ENCODE measurements at regions not wholly inside any gene's neighbourhood (a gene's known extent, or its start where the extent isn't known, plus 50 kb on each side); places are given as distances from the start of the nearest gene placed in this dataset.

GRCh38 chr12:78739653-78740052 is 124.9 kb upstream of the SYT1 start:
- TF ChIP-seq POLR2A (IDR thresholded peaks at IDR 0.05; ENCODE audit: low read depth, low read length) (no peak), POLR2AphosphoS5 (IDR thresholded peaks at IDR 0.05; ENCODE audit: low read depth, low read length) (no peak)

Data from GM12891 (cell line).